GM19452 (cell line): ENCODE measurements at regions not wholly inside any gene's neighbourhood (a gene's known extent, or its start where the extent isn't known, plus 50 kb on each side); places are given as distances from the start of the nearest gene placed in this dataset.

Experiments used
- ATAC-seq: cut with Tn5 transposase; IDR thresholded peaks from one replicate; pipeline ENCODE4 v1.9.1; 2021; ENCODE audit not compliant: unreplicated experiment

DNA sequence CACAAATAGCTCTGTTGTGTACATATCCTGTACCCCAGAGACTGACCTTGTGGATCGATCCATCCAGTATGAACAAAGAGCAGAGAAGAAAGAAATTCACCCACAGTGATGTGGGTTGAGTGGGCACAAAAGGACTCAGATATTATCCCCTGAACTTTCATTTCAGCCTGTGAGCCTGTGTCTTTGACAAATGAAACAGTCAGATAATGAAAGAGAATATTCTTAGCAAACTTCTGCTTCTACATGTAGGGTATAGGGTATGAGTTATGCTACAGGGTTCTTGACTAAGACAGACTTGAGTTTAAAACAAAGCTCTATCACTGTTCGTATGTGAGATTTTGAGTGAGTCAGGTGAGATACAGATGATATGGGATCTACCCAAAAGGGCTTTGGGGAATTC lies 359.7 kb downstream of the MAFB start:
- ATAC-seq, result no peak

DNA sequence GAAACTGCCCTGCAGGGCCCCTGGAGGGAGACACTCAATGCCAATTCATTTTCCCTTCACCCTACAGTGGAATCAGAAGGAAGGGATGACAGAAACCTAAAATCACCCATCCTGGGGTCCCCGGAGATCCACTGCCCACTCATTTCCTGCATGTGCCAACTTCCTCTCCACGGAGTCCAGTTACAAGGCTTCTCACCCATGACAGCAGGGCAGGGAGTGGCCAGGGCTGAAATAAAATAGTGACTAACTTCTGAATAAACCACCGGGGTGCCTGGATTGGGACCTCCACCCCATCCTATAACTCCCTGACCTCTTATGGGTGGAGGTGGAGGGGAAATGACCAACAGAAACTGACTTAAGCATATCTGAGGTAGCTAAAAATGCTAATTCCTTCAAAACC lies 362.3 kb downstream of the MAFB start:
- ATAC-seq, result no peak

DNA sequence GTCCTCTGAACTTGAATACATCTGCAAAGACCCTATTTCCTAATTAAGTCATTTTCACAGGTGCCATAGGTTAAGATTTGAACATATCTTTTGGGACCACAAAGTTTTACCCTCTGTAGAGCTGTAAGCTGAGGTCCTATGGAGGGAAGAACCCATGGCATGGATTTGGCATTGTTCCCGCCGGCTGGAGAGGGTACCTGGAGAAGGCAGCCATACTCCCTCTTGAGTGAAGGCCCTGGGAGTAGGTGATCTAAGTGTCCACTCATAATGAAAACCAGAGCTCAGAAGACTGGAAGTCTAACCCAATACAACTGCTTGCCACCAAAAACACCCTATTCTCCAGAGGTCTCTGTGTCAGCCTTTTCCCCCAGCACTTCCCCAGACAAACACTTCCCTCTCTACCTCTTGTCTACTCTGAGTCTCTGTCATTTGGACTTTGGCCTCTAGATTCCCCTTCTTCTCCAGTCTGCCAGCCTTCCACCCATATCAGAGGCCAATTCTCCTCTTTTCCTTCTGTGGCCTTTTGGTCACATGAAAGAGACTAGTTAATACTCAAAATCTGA lies 363.9 kb downstream of the MAFB start:
- no peak for ATAC-seq

DNA sequence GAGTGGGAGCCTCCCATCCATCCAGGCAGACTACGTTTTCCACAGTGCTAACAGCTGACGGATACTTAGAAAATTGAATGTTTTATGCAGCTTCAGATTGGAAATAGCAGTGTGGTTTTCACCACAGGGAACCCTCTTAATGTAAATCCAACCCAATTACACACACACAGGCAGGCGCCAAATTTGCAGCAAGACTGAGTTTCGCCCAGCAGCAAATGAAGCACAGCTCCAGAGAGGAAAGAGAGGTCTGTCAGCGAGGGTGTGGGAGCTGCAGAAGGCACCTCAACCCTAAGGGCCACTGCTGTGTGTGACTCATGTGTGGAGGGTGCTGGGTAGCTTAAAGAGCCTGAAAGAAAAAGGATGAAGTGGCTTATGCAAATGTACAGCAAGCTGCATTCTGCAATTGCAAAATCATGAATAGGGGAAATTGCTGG lies 365.7 kb downstream of the MAFB start:
- no peak for ATAC-seq

DNA sequence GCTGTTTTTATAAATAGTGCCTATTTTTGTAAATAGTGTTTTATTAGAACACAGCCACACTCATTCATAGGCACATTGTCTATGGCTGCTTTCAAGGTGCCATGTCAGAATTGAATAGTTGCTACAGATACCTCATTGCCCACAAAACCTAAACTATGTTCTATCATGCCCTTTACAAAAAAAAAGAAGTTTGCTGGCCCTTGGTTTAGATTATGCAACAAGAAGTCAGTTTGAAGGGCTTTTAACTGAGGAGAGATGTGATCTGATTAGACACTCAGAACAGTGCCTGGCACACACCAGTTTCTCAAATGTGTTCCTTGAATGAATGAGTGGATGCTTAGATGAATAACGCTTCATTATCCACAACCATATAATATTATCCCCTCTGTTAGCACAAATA lies 366.1 kb downstream of the MAFB start:
- no peak for ATAC-seq

DNA sequence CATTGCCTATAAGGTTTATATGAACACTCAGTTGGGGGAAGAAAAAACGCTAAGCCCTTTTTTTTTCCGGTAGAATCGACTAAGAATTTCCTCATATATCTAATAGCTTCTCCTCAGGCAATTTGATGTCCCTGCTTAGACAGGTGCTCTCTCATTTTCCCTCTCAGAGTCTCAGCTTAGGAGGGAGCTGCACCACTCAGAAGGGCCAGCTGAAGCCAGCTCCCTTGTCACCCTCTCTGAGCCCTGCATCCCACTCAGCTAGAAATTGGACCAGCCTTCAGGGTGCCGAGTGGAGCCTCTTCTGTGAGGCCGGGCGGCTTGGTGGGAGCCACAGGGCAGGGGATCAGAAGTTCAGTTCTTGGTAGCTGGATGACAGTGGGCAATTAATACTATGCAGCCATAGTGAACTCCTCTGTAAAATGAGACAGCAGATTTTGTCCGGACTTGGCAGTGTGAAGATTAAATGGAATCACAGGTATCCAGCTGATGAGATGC lies 368.5 kb downstream of the MAFB start:
- no peak for ATAC-seq

DNA sequence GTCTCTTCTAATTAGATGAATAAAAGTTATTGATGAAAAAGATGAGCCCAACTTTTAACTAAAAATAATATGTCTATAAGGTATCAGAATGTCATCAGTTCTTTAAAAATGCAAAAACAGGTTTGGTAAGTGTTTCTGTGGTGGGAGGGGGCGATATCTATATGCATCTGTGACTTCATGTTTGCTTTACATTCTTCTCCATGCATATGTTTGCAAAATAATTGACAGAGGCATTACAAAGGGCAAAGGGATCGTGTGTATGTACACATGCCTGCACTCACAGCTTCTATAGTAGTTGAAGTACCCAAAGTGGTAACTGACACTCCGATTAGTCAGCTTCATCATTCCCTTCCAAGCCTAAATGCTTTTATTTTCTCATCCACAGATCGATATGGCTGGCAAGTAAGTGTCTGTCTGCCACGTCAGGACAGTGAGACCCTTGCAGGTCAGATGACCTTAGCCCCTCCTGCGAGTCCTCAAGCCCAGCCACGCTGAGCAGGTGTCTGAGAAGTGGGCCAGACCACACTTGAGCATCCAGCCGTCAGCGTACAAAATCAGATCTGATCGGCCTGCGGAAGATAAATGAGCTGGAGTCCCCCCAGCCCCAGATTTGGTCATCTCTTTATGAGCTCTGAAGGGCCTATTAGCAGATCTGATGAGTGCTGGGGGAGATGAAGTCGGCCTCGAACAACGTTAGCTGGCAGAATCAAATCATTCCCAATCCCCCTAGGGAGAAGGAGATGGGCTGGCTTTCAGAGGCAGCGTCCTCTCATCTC lies 369.1 kb downstream of the MAFB start:
- no peak for ATAC-seq

DNA sequence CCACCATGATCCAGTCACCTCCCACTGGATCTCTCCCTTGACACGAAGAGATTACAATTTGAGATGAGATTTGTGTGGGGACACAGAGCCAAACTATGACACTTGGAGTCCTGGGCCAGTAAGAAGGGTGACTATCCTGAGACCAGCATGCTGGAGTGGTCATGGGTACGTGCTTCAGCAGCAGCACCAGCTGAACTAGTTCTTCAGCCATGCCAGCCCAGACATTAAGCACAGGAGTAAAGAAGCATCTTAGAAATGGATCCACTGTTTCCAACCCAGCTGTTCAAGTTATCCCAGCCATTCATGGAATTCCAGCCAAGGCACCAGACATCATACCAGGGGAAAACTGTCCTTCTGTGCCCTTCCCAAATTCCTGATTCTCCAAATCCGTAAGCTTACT lies 370.0 kb downstream of the MAFB start:
- ATAC-seq, result no peak

DNA sequence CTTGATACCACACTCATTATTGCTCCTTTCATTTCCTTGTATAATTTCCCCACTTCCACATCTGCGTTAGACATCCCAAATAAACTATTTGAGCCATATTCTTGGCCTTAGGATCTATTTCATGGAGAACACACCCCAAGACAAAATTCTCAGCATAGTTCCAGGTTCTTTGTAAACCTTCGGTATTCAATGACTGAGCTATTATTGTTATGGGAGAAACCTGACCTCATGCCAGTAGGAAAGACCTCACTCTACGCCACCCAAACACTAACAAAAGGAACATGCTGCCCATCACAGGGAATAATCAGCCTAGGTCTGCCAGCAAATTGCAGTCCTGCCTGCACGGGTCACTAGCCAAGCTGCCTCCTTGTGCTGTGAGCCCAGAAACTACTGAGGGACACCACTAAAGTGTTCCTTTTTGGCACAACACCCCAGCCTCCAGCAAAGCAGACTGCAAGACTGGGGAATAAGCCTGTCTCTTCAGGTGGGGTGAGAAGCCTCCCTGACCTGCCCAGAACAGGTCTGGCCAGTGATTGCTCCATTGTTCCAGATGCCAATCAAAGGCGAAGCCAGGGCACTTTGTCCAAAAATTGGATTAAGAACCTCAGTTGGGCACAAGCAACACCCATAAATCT lies 371.8 kb downstream of the MAFB start:
- ATAC-seq, result no peak

DNA sequence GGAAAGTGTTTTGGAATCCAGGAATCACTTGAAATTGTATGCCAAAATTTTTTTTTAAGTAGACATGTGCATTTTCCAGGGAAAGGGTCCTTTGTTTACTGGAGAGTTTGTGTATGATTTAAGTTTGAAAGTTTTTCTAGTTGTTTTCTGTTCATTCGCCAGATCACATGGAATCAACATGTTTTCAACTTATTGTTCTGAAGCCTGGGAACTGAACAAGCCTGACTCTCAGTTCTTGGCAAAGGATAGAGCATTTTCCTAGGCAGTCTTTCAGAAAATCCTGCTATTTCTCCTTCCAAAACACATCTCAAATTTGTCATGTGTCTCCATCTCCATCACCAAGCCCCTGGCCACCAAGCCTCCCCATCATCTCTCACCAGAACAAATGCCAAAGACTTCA lies 374.8 kb downstream of the MAFB start:
- ATAC-seq, result no peak

DNA sequence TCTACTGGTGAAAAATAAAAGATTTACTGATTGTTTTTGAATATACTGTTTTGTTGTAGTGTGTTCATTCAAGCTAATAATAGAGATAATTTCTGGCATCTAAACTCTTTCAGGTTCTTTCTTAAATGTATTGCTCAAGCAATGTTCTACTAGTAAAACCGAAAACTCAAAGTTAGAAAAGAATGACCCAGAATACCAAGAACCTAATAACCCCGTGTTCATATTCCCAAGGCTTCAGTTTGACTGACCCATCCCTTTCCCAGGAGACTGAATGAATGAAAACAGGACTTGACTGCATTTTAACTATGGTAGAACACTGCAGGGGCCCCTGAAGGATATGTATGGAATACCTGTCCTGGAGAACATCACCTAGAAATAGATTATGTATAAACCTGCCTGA lies 375.3 kb downstream of the MAFB start:
- ATAC-seq, result no peak

DNA sequence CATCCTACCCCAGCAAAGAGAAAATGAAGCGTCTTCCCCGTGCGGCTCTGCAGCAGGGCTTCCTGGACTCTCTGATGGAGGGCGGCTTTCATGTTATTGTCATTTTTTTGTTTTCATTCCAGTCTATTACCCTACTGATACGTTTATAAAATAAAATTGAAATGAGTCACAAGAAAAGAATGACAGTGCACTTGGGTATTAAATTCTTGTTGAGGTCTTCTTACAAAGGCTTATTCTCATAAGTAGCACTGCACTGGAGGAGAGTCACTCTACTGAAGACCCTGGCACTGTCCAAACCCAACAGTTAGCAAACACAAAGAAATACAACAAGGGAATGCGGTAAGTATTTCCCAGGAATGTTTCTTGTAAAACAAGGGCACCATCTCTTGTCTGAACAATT lies 379.3 kb downstream of the MAFB start:
- ATAC-seq, result no peak

DNA sequence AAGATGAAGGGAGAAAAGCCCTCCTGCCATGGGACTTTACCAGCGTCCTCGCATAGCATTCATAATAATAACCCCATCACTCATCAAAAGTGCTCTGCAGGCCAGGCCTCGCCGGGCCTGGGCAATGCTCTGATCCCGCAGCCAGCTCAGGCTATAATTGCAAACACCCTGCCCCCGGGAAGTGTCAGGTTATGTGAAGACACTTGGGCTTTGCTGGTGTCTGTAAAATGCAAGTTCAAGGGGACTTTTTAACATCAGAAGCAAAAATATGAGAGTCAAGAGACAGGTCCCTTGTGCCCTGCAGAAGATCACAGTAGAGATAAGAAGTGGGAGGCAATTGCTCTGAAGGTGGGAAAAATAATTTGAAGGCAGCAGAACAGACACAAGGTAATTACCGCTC lies 381.0 kb downstream of the MAFB start:
- no peak for ATAC-seq

DNA sequence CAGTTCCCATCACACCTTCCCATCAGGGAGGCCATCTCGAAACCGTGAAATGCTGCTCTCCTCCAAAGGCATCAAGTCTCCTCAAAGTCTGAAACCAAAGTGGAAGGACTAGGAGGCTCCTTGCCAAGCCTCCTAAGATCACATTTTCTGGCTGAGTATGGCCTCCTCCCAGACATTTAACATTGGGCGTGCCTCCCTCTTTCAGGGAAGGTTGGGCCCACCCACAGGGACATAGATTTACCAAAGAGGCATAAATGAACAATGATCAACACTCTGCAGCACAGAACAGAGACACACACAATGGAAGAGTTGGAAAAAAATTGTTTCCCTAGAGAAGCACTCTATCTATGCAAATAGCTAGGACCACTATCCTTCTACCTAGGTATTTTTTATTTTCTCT lies 381.8 kb downstream of the MAFB start:
- ATAC-seq, result no peak

DNA sequence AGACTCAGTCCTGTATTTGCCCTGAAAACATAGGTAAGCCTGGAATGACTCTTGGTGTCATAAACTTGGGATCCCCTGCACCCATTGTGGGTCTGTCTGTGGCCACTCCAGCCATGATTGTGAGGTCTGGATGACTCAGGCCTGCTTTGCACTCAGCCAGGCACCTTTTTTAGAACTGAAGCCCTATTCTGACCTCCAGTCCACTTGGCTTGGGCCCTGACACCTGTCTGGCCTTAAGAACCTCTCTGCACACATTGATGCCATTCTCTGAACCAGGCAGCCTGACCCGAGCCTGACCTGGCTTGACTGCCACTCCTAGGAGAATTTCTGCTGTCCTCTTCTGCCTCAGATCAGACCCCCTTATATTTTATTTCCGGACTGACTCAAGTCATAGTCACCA lies 383.7 kb downstream of the MAFB start:
- ATAC-seq, result no peak

DNA sequence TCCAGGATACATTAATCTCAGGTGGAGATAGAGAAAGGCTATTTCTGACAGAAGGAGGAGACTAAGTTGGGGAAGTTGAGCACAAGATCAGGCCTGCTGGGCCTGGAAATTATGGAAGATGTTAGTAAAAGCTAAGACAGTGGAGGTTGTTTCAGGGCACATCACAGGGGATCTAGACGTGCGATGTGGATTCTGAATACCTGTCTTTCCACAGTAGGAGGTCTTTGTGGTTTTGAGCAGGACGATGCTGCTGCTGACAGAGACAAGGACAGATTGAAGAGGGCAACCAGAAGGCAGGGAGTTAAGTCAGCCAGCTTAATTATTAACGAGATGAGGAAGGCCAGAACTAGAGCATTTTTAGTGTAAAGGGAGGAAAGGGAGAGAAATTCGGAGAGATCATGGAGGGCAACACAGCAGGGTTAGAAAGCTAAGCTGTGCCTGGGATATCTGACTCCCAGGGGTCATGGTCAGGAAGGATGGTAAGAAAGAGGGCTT lies 384.9 kb downstream of the MAFB start:
- no peak for ATAC-seq

DNA sequence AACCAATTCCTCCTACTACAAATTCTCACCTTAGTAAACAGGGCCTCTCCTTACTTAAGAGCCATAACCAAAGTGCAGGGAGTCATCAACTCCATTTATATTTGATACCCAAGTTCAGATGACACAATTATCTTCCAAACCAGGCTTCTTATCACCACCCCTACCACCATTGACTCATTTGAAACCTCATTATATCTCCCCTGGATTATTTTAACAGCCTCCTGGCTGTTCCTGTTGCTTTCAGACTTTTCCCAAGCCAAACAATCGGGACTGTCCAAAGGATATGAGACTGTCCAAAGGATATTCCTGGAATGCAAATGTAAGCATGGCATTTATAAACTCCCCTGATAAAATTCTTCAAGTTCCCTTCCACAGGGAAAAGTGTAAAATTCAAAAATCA lies 394.3 kb downstream of the MAFB start:
- no peak for ATAC-seq

DNA sequence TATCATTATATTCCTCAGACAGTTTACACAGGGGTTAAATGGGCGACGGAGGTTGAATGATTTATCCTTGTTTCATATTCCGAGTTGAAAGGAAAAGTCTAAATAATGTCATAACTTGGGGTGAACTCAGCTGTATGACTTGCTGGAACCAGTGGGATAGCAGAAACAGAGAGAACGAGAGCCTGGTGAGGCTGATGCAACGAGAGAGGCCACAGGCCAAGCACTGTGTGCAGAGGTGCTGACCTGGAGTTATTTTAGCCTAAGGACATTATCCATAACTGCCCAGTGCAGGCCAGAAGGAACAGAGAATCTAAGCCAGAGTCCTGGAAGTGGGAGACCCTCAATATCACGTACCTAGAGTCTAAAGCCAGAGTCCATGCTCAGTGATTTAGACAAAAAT lies 394.9 kb downstream of the MAFB start:
- ATAC-seq, result no peak

DNA sequence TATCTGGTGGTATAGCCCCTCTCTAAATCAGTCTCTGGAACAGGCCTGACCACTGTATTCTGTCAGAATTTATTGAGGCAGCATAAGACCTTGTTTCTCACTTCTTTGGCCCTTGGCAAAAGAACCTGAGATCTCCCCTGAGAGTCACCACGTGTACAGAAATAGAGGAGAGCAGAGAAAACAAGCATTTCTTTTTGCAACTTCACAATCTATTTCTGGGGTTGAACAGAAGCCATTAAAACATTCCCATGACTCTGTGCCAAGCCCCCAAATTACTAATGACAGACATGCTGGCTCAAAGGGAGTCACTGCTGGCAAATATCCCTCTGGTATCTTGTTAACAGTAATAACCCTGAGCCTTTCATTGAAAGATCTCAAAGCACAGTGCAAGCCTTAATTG lies 395.3 kb downstream of the MAFB start:
- no peak for ATAC-seq

DNA sequence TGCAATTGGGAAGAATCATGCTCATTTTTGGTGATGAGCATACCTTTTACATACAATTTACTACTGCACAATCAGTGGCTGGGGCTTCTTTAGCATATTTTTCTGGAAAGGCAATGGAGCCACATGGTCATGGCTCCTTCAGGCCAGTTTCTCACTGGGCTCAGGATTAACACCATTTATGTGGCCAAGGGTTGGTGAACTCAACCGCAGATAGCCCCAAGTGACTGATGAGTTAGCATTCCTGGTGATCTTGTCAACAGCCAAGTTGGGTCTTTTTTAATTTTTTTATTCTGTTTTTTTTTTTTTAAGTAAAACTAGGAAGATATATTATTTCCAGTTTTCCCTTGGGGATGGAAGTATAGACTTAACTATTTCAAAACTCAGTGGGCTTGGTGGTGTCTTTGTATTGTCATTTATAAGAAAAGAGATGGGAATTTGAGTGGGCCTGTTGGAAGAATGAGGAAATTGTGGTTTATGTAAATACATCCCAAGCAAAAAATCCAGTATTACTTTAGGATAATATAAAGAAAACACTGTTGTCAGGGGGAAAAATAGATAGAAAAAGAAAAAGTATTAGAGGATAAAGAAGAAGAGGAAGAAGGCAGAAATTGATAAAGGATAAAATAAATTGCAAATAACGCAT lies 397.4 kb downstream of the MAFB start:
- no peak for ATAC-seq

DNA sequence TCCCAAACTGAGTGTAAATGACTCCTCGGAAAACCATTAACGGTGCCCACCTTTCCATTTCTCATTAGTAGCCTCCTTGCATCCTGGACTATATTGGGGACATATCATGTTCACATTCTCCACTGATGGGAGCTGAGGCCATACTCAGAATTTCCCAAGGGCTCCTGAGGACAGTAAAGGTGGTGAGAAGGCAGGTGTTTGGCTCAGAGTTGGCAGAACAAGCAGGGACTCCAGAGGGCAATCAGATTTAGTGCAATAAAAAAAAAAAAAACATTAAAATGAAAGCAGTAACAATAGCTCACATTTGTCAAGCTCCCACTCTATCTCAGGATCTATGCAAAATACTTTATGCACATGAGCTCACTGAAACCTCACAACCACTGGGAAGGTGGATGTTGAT lies 401.4 kb downstream of the MAFB start:
- ATAC-seq, result no peak
